Tibial nerve (tissue), 4 donors: ENCODE measurements at regions not wholly inside any gene's neighbourhood (a gene's known extent, or its start where the extent isn't known, plus 50 kb on each side); places are given as distances from the start of the nearest gene placed in this dataset.
A peak's percentile ranks its signal among the peaks of the same experiment; 100 is the strongest.
"Not testable (repeated sequence)": the region's sequence is repeated elsewhere in the genome, so short reads cannot be mapped to it uniquely, and the experiment has no call there.

Experiments used
- DNase-seq, 2 donors: peaks; one replicate each; pipeline ENCODE4 v3.0.0-alpha.2; 2019; ENCODE audit warnings: low spot score in 2 of 2
- H3K27ac ChIP-seq, 4 donors: fragments of 200-600 bp; sonication (generic) in 3 of 4; one replicate each; pipeline ENCODE4 v1.5.1; 2017 to 2019; ENCODE audit warnings: mild to moderate bottlenecking in 1 of 4
- H3K27me3 ChIP-seq, 2 donors: fragments of 200-600 bp; sonication (generic) in 1 of 2; one replicate each; pipeline versions ENCODE4 v1.5.1 to v1.6.0; 2017 to 2019
- H3K36me3 ChIP-seq, 3 donors: fragments of 200-600 bp; sonication (generic); one replicate each; pipeline ENCODE4 v1.5.1; 2018 to 2019
- H3K4me1 ChIP-seq, 4 donors: fragments of 200-600 bp; sonication (generic) in 3 of 4; one replicate each; pipeline ENCODE4 v1.5.1; 2017 to 2019
- H3K4me3 ChIP-seq, 4 donors: fragments of 200-600 bp; sonication (generic) in 3 of 4; one replicate each; pipeline ENCODE4 v1.5.1; 2017 to 2019; ENCODE audit warnings: mild to moderate bottlenecking in 1 of 4, moderate library complexity in 1 of 4
- H3K9me3 ChIP-seq, 4 donors: fragments of 200-600 bp; sonication (generic) in 3 of 4; one replicate each; pipeline ENCODE4 v1.5.1; 2017 to 2019
- CTCF ChIP-seq, 5 experiments: fragments of 200-600 bp in 3 of 5; fragments of 450-650 bp in 2 of 5; sonication (generic) in 3 of 5; IDR thresholded peaks; one replicate each; pipeline ENCODE4 v1.5.1; 2016 to 2019; ENCODE audit warnings: antibody characterized with exemption in 5 of 5, mild to moderate bottlenecking in 3 of 5, moderate library complexity in 2 of 5
- EP300 ChIP-seq, 2 donors: sonication (generic); formaldehyde crosslinking; IDR thresholded peaks; one replicate each; pipeline ENCODE4 v1.6.1; 2017; ENCODE audit warnings: antibody characterized with exemption in 2 of 2, mild to moderate bottlenecking in 1 of 2
- POLR2A ChIP-seq, 2 donors: fragments of 450-650 bp; IDR thresholded peaks; one replicate each; pipeline ENCODE4 v1.6.1; 2017; ENCODE audit warnings: antibody characterized with exemption in 2 of 2, mild to moderate bottlenecking in 2 of 2, moderate library complexity in 2 of 2
- WGBS, 2 donors: methylation state at CpG; one replicate each; pipeline ENCODE4 v1.1.5; 2018; 5-methylcytosine and 5-hydroxymethylcytosine counted together

GRCh38 chr3:177336873-177337450 is 139.7 kb upstream of the TBL1XR1 start:
- no peaks in the 10 kb centered on the region for H3K36me3 ChIP-seq
- no peaks in the 10 kb centered on the region for H3K27me3 ChIP-seq
- H3K4me1 ChIP-seq, result peaks cover 0 to 85% (median 46%) of the 10 kb centered on the region in 4 donors
- TF ChIP-seq EP300 (IDR thresholded peaks at IDR 0.05), result no peak
- H3K9me3 ChIP-seq, result no peaks in the 10 kb centered on the region
- no peak for DNase-seq
- WGBS, 2 donors, result 27 to 38% methylated on average over 5 of the region's 5 CpGs
- peak overlapping the region in 2 of 4 donors; percentile 52 to 70 for H3K27ac ChIP-seq
- H3K4me3 ChIP-seq, result no peak overlapping the region

- H3K36me3 ChIP-seq, result no peaks in the 10 kb centered on the region
- 64 to 67% methylated on average over 9 of the region's 9 CpGs for WGBS, 2 donors
- peaks cover 0 to 88% (median 50%) of the 10 kb centered on the region in 4 donors for H3K4me1 ChIP-seq
- H3K4me3 ChIP-seq, result no peak overlapping the region
- TF ChIP-seq CTCF (IDR thresholded peaks at IDR 0.05), result no peak
- peak in 1 of 2 donors; percentile 18 for TF ChIP-seq EP300 (IDR thresholded peaks at IDR 0.05)
- no peaks in the 10 kb centered on the region for H3K9me3 ChIP-seq
- peak overlapping the region in 2 of 4 donors; percentile 52 to 70 for H3K27ac ChIP-seq
- H3K27me3 ChIP-seq, result no peaks in the 10 kb centered on the region
- no peak for DNase-seq
Measured at GRCh38 chr3:177337541-177338331, 140.5 kb upstream of the TBL1XR1 start.

GRCh38 chr3:177338697-177339219 is 141.5 kb upstream of the TBL1XR1 start:
- TF ChIP-seq EP300 (IDR thresholded peaks at IDR 0.05) (peak in 1 of 2 donors; percentile 77), POLR2A (IDR thresholded peaks at IDR 0.05) (no peak)
- WGBS, 2 donors, result 70 to 77% methylated on average over 3 of the region's 3 CpGs
- no peak for DNase-seq
- Histone ChIP-seq H3K36me3 (no peaks in the 10 kb centered on the region), H3K4me3 (no peak overlapping the region), H3K9me3 (no peaks in the 10 kb centered on the region), H3K4me1 (peaks cover 0 to 87% (median 52%) of the 10 kb centered on the region in 4 donors), H3K27me3 (no peaks in the 10 kb centered on the region), H3K27ac (peak overlapping the region in 3 of 4 donors; percentile 1 to 70 (median 60))

GRCh38 chr3:177339220-177339703 is 142.0 kb upstream of the TBL1XR1 start:
- H3K9me3 ChIP-seq, H3K27me3 ChIP-seq, DNase-seq, H3K36me3 ChIP-seq, H3K4me3 ChIP-seq: not testable (repeated sequence)
- WGBS, 2 donors, result 82 to 83% methylated on average over 3 of the region's 3 CpGs
- Histone ChIP-seq H3K4me1 (peaks cover 0 to 87% (median 54%) of the 10 kb centered on the region in 4 donors), H3K27ac (peak overlapping the region in 3 of 4 donors; percentile 1 to 70 (median 60))

- no peaks in the 10 kb centered on the region for H3K36me3 ChIP-seq
- DNase-seq, result no peak
- no peak overlapping the region for H3K27ac ChIP-seq
- peaks cover 0 to 86% (median 59%) of the 10 kb centered on the region in 4 donors for H3K4me1 ChIP-seq
- WGBS, 2 donors, result 72 to 73% methylated on average over 2 of the region's 2 CpGs
- TF ChIP-seq POLR2A (IDR thresholded peaks at IDR 0.05), result no peak
- no peak for TF ChIP-seq EP300 (IDR thresholded peaks at IDR 0.05)
- TF ChIP-seq CTCF (IDR thresholded peaks at IDR 0.05), result no peak
- no peaks in the 10 kb centered on the region for H3K9me3 ChIP-seq
- no peak overlapping the region for H3K4me3 ChIP-seq
- no peaks in the 10 kb centered on the region for H3K27me3 ChIP-seq
Measured at GRCh38 chr3:177340243-177340830, 143.1 kb upstream of the TBL1XR1 start.

GRCh38 chr3:177341736-177342419 is 144.6 kb upstream of the TBL1XR1 start:
- Histone ChIP-seq H3K27ac (peak overlapping the region in 3 of 4 donors; percentile 43 to 86 (median 76)), H3K36me3 (no peaks in the 10 kb centered on the region), H3K9me3 (no peaks in the 10 kb centered on the region), H3K4me1 (peaks cover 0 to 81% (median 57%) of the 10 kb centered on the region in 4 donors), H3K27me3 (no peaks in the 10 kb centered on the region), H3K4me3 (no peak overlapping the region)
- peak in 1 of 2 donors; percentile 16 for TF ChIP-seq EP300 (IDR thresholded peaks at IDR 0.05)
- TF ChIP-seq CTCF (IDR thresholded peaks at IDR 0.05), result no peak
- no peak for TF ChIP-seq POLR2A (IDR thresholded peaks at IDR 0.05)
- DNase-seq, result no peak
- 35 to 38% methylated on average over 7 of the region's 7 CpGs for WGBS, 2 donors
